ENCODE measurements at regions not wholly inside any gene's neighbourhood (a gene's known extent, or its start where the extent isn't known, plus 50 kb on each side); places are given as distances from the start of the nearest gene placed in this dataset.

DNA sequence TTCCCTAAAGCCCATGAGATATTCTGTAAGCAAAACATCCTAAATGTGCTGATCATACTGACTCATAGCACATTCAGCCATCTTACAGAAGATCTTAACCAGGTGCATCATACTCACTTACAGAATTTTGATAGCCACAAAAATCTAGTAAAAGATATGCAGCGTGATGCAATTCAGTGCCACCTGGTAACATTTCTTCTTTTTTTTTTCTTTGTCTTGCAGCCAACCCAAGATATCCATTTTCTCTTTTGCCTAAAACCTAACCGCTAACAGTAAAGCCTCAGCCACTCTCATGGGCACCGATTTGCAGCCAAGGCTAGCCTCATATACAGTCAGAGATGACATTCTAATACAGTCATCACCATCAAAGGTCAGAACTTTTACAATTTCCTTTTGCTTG is 293.3 kb downstream of the HACE1 start:
- no peak for DNase-seq (ENCODE audit: low spot score)
- H3K9me3 Mint-ChIP-seq (ENCODE audit: low read depth), result peaks cover 4% of the 10 kb centered on the region
- H3K4me3 Mint-ChIP-seq (ENCODE audit: unreplicated experiment), result no peak overlapping the region
- no peaks in the 10 kb centered on the region for H3K36me3 Mint-ChIP-seq (ENCODE audit: low read depth)
- H3K27ac Mint-ChIP-seq (ENCODE audit: unreplicated experiment), result peak overlapping the region; percentile 8
- H3K27me3 Mint-ChIP-seq (ENCODE audit: low read depth), result no peaks in the 10 kb centered on the region
- TF ChIP-seq, protein P1, sequence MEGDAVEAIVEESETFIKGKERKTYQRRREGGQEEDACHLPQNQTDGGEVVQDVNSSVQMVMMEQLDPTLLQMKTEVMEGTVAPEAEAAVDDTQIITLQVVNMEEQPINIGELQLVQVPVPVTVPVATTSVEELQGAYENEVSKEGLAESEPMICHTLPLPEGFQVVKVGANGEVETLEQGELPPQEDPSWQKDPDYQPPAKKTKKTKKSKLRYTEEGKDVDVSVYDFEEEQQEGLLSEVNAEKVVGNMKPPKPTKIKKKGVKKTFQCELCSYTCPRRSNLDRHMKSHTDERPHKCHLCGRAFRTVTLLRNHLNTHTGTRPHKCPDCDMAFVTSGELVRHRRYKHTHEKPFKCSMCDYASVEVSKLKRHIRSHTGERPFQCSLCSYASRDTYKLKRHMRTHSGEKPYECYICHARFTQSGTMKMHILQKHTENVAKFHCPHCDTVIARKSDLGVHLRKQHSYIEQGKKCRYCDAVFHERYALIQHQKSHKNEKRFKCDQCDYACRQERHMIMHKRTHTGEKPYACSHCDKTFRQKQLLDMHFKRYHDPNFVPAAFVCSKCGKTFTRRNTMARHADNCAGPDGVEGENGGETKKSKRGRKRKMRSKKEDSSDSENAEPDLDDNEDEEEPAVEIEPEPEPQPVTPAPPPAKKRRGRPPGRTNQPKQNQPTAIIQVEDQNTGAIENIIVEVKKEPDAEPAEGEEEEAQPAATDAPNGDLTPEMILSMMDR (IDR thresholded peaks at IDR 0.05), result no peak
- H3K4me1 Mint-ChIP-seq (ENCODE audit: low read depth), result peaks cover 36% of the 10 kb centered on the region

GRCh38 chr6:104563306-104563705 is 296.4 kb downstream of the HACE1 start:
- H3K4me3 Mint-ChIP-seq (ENCODE audit: unreplicated experiment), result no peak overlapping the region
- H3K27me3 Mint-ChIP-seq (ENCODE audit: low read depth), result no peaks in the 10 kb centered on the region
- H3K4me1 Mint-ChIP-seq (ENCODE audit: low read depth), result peaks cover 43% of the 10 kb centered on the region
- TF ChIP-seq, protein P1 (IDR thresholded peaks at IDR 0.05), result no peak
- no peaks in the 10 kb centered on the region for H3K36me3 Mint-ChIP-seq (ENCODE audit: low read depth)
- no peak for DNase-seq (ENCODE audit: low spot score)
- H3K27ac Mint-ChIP-seq (ENCODE audit: unreplicated experiment), result peak overlapping the region; percentile 2
- H3K9me3 Mint-ChIP-seq (ENCODE audit: low read depth), result no peaks in the 10 kb centered on the region

DNA sequence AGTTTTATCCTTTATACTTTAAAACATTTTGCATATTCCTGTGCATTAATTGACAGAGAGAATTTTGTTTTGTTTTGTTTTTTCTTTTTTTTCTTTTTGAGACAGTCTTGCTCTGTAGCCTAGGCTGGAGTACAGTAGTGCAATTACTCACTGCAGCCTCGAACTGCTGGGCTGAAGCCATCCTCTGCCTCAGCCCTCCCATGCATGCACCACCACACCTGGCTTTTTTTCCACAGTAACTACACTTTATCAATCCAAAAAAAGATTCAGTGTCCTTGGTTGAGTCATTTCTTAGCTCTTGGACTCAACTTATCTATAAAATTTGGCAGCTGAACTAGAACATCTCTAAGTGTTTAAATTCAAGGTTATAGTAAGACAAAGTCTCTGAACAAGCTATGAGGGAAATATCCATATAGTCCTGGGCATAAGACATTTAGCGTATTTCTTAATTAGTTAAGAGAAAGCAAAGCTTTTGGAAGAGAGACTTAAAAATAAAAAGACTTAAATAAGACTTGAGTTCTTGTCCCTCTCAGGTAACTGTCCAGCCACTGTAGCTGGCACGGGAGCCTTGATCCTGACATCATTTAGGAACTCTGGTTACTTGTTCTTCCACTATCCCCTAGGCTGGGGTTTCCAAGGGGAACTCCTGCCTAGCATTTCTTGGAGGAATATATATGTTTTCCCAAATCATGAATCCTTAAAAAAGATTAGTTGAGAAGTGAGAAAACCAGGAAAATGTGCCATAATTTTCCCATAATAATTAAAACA is 300.1 kb downstream of the HACE1 start:
- Mint-ChIP-seq H3K27me3 (ENCODE audit: low read depth) (no peaks in the 10 kb centered on the region), H3K4me1 (ENCODE audit: low read depth) (peaks cover 33% of the 10 kb centered on the region), H3K9me3 (ENCODE audit: low read depth) (no peaks in the 10 kb centered on the region), H3K27ac (ENCODE audit: unreplicated experiment) (no peak overlapping the region), H3K4me3 (ENCODE audit: unreplicated experiment) (no peak overlapping the region), H3K36me3 (ENCODE audit: low read depth) (no peaks in the 10 kb centered on the region)
- TF ChIP-seq, protein P1 (IDR thresholded peaks at IDR 0.05), result no peak
- no peak for DNase-seq (ENCODE audit: low spot score)

GRCh38 chr6:104558746-104559145 is 301.0 kb downstream of the HACE1 start:
- Mint-ChIP-seq H3K4me3 (ENCODE audit: unreplicated experiment) (no peak overlapping the region), H3K9me3 (ENCODE audit: low read depth) (no peaks in the 10 kb centered on the region), H3K36me3 (ENCODE audit: low read depth) (no peaks in the 10 kb centered on the region), H3K4me1 (ENCODE audit: low read depth) (peaks cover 30% of the 10 kb centered on the region), H3K27ac (ENCODE audit: unreplicated experiment) (peak overlapping the region; percentile 11), H3K27me3 (ENCODE audit: low read depth) (no peaks in the 10 kb centered on the region)
- TF ChIP-seq, protein P1 (IDR thresholded peaks at IDR 0.05), result no peak
- no peak for DNase-seq (ENCODE audit: low spot score)

DNA sequence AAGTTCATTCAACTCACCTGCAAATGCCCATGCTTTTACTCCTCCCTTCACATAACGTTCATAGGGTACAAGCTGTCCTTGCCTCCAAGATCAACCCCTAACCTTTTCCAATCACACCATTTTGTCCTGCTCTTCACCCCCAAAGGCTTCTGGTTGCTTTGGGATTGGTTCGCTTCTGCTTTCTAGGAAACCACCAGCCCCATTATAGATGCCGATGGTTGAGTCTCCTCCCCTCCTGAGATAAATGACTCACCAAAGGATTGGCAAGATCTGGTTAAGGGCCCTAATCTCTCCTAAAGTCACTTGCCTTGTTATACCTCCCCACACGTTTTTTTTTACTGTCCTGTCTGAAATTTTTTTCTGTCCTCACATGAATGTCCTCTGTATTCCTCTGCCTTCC is 311.4 kb downstream of the HACE1 start:
- Mint-ChIP-seq H3K9me3 (ENCODE audit: low read depth) (peaks cover 4% of the 10 kb centered on the region), H3K36me3 (ENCODE audit: low read depth) (no peaks in the 10 kb centered on the region), H3K4me1 (ENCODE audit: low read depth) (no peaks in the 10 kb centered on the region), H3K4me3 (ENCODE audit: unreplicated experiment) (no peak overlapping the region), H3K27me3 (ENCODE audit: low read depth) (no peaks in the 10 kb centered on the region), H3K27ac (ENCODE audit: unreplicated experiment) (no peak overlapping the region)
- TF ChIP-seq, protein P1 (IDR thresholded peaks at IDR 0.05), result no peak
- DNase-seq (ENCODE audit: low spot score), result no peak
